Lower leg skin (tissue), 3 donors: ENCODE measurements at regions not wholly inside any gene's neighbourhood (a gene's known extent, or its start where the extent isn't known, plus 50 kb on each side); places are given as distances from the start of the nearest gene placed in this dataset.

Experiments used
- POLR2A ChIP-seq, 2 donors: fragments of 450-650 bp; IDR thresholded peaks; one replicate each; pipeline ENCODE4 v1.6.1; 2016 to 2017; ENCODE audit warnings: antibody characterized with exemption in 2 of 2, mild to moderate bottlenecking in 1 of 2, moderate library complexity in 1 of 2
- TF ChIP-seq, protein P1 (sequence below), 3 donors: fragments of 450-650 bp; IDR thresholded peaks; one replicate each; pipeline ENCODE4 v1.5.1; 2016; ENCODE audit warnings: antibody characterized with exemption in 3 of 3, mild to moderate bottlenecking in 3 of 3, moderate library complexity in 2 of 3

GRCh38 chr6:5923840-5924239 lies 82.9 kb downstream of the NRN1 start:
- TF ChIP-seq, protein P1, sequence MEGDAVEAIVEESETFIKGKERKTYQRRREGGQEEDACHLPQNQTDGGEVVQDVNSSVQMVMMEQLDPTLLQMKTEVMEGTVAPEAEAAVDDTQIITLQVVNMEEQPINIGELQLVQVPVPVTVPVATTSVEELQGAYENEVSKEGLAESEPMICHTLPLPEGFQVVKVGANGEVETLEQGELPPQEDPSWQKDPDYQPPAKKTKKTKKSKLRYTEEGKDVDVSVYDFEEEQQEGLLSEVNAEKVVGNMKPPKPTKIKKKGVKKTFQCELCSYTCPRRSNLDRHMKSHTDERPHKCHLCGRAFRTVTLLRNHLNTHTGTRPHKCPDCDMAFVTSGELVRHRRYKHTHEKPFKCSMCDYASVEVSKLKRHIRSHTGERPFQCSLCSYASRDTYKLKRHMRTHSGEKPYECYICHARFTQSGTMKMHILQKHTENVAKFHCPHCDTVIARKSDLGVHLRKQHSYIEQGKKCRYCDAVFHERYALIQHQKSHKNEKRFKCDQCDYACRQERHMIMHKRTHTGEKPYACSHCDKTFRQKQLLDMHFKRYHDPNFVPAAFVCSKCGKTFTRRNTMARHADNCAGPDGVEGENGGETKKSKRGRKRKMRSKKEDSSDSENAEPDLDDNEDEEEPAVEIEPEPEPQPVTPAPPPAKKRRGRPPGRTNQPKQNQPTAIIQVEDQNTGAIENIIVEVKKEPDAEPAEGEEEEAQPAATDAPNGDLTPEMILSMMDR (IDR thresholded peaks at IDR 0.05), result no peak
- TF ChIP-seq POLR2A (IDR thresholded peaks at IDR 0.05), result no peak
